ENCODE measurements at regions not wholly inside any gene's neighbourhood (a gene's known extent, or its start where the extent isn't known, plus 50 kb on each side); places are given as distances from the start of the nearest gene placed in this dataset.

- DNase-seq (ENCODE audit: extremely low spot score): no peak
- POLR2A ChIA-PET: no interaction called here
- TF ChIP-seq CTCF (IDR thresholded peaks at IDR 0.05; ENCODE audit: control extremely low read depth, extremely low read depth, low read depth, missing control alignments): no peak
- CTCF ChIA-PET: no interaction called here
Measured at GRCh38 chr9:105193560-105193959, 50.9 kb upstream of the SLC44A1 start.

- TF ChIP-seq CTCF (IDR thresholded peaks at IDR 0.05; ENCODE audit: control extremely low read depth, extremely low read depth, low read depth, missing control alignments): no peak
- ChIA-PET POLR2A (no interaction called here), CTCF (no interaction called here)
- no peak for DNase-seq (ENCODE audit: extremely low spot score)
Measured at GRCh38 chr9:105194234-105194633, 50.2 kb upstream of the SLC44A1 start.

Data from GM10248 (cell line).